ENCODE measurements at regions not wholly inside any gene's neighbourhood (a gene's known extent, or its start where the extent isn't known, plus 50 kb on each side); places are given as distances from the start of the nearest gene placed in this dataset.

DNA sequence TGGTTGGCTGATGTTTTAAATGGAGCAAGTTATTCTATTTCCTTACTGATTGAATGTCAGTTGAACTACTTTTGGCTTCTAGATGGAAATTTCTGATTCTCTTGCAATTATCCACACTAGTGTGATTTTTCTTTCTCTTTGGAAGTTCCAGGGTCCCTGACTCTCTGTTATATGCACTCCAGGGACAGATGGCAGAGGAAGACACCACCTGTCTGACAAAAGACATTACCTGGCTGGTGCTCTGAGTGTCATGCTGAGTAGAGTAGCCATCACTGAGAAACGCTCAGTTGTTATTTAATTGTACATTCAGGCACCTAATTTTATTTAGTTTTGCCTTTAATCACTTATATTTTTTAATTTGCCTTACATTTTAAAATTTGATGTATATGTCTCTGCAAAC lies 105.4 kb upstream of the TLL1 start:
- CTCF ChIA-PET: no interaction called here
- H3K27ac ChIP-seq (ENCODE audit: insufficient read depth in 1 of 2, low read depth in 1 of 2, low read length in 2 of 2, poor library complexity in 1 of 2, severe bottlenecking in 2 of 2): no peak overlapping the region
- no peaks in the 10 kb centered on the region for H3K36me3 ChIP-seq (ENCODE audit: control insufficient read depth in 4 of 4, insufficient read depth in 4 of 4, low read length in 3 of 4)
- DNase-seq: no peak
- no peaks in the 10 kb centered on the region for H3K27me3 ChIP-seq (replicated peaks in 2 of 5; ENCODE audit: control insufficient read depth in 4 of 5, insufficient read depth in 5 of 5, low read length in 4 of 5)
- no peaks in the 10 kb centered on the region for H3K9me3 ChIP-seq (ENCODE audit: control extremely low read depth in 1 of 5, control insufficient read depth in 4 of 5, insufficient read depth in 2 of 5, low read depth in 1 of 5, low read length in 4 of 5)
- no peaks in the 10 kb centered on the region for H3K4me1 ChIP-seq (ENCODE audit: control extremely low read depth in 1 of 4, control insufficient read depth in 4 of 4, insufficient read depth in 4 of 4, low read length in 3 of 4)
- peak overlapping the region in 1 of 7 experiments; percentile 40 for H3K4me3 ChIP-seq (ENCODE audit: control insufficient read depth in 1 of 7, extremely low read depth in 1 of 7, insufficient read depth in 4 of 7, low read depth in 2 of 7, low read length in 6 of 7)
- POLR2A ChIA-PET: no interaction called here
- WGBS (ENCODE audit: insufficient coverage): no CpG with 5 or more reads among the region's 1 CpG

GRCh38 chr4:165768281-165768680 lies 104.8 kb upstream of the TLL1 start:
- ChIA-PET CTCF (no interaction called here), POLR2A (interaction anchor here (0.6 kb wide), 1 partner anchor 128 kb away, joined by 3 read pairs; no protein-coding TSS in a partner anchor)
- H3K9me3 ChIP-seq (ENCODE audit: control extremely low read depth in 1 of 5, control insufficient read depth in 4 of 5, insufficient read depth in 2 of 5, low read depth in 1 of 5, low read length in 4 of 5): no peaks in the 10 kb centered on the region
- no peaks in the 10 kb centered on the region for H3K27me3 ChIP-seq (replicated peaks in 2 of 5; ENCODE audit: control insufficient read depth in 4 of 5, insufficient read depth in 5 of 5, low read length in 4 of 5)
- no peaks in the 10 kb centered on the region for H3K36me3 ChIP-seq (ENCODE audit: control insufficient read depth in 4 of 4, insufficient read depth in 4 of 4, low read length in 3 of 4)
- 90% methylated on average over 2 of the region's 3 CpGs for WGBS (ENCODE audit: insufficient coverage)
- no peak overlapping the region for H3K4me3 ChIP-seq (ENCODE audit: control insufficient read depth in 1 of 7, extremely low read depth in 1 of 7, insufficient read depth in 4 of 7, low read depth in 2 of 7, low read length in 6 of 7)
- no peak for DNase-seq
- H3K4me1 ChIP-seq (ENCODE audit: control extremely low read depth in 1 of 4, control insufficient read depth in 4 of 4, insufficient read depth in 4 of 4, low read length in 3 of 4): no peaks in the 10 kb centered on the region
- H3K27ac ChIP-seq (ENCODE audit: insufficient read depth in 1 of 2, low read depth in 1 of 2, low read length in 2 of 2, poor library complexity in 1 of 2, severe bottlenecking in 2 of 2): no peak overlapping the region

GRCh38 chr4:165774326-165774725 lies 98.7 kb upstream of the TLL1 start:
- no peaks in the 10 kb centered on the region for H3K36me3 ChIP-seq (ENCODE audit: control insufficient read depth in 4 of 4, insufficient read depth in 4 of 4, low read length in 3 of 4)
- H3K4me1 ChIP-seq (ENCODE audit: control extremely low read depth in 1 of 4, control insufficient read depth in 4 of 4, insufficient read depth in 4 of 4, low read length in 3 of 4): no peaks in the 10 kb centered on the region
- H3K4me3 ChIP-seq (ENCODE audit: control insufficient read depth in 1 of 7, extremely low read depth in 1 of 7, insufficient read depth in 4 of 7, low read depth in 2 of 7, low read length in 6 of 7): no peak overlapping the region
- no CpG with 5 or more reads among the region's 1 CpG for WGBS (ENCODE audit: insufficient coverage)
- CTCF ChIA-PET: no interaction called here
- no peaks in the 10 kb centered on the region for H3K9me3 ChIP-seq (ENCODE audit: control extremely low read depth in 1 of 5, control insufficient read depth in 4 of 5, insufficient read depth in 2 of 5, low read depth in 1 of 5, low read length in 4 of 5)
- no peaks in the 10 kb centered on the region for H3K27me3 ChIP-seq (replicated peaks in 2 of 5; ENCODE audit: control insufficient read depth in 4 of 5, insufficient read depth in 5 of 5, low read length in 4 of 5)
- POLR2A ChIA-PET: no interaction called here
- DNase-seq: no peak
- H3K27ac ChIP-seq (ENCODE audit: insufficient read depth in 1 of 2, low read depth in 1 of 2, low read length in 2 of 2, poor library complexity in 1 of 2, severe bottlenecking in 2 of 2): no peak overlapping the region

DNA sequence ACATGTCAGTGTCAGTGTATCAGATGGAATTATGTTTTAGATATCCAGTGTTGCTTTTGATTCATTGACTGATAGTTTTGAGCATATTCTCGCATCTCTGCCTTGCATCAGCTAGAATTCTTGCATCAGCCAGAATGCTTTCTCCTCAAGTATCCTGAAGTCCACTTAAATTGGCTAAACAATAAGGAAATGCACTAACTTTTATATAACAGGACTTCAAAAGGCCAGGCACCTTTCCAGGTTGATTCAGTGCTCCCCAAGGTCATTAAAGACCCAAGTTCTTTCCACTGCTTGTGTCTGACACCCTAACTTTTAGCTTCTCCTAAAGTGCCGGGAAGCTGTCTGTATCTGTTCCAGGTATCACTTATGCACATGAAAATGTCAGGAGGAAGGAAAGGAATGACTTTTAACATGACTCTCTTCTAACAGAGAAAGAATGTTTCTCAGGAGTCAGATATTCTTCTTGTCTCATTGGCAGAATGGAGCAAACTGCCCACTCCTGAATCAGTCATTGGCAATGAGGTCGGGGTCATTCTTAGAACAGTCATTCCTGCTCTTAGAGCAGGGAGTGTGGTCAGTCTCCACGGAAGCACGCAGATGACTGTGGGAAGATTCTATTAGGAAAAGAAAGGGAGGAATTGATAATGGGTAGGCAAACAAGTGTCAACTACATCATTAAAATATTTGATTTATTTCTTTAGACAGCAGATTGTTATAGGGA lies 92.9 kb upstream of the TLL1 start:
- ChIA-PET POLR2A (interaction anchor here (0.7 to 0.9 kb wide), 2 partner anchors 280 to 447 kb away, joined by 3 read pairs; no protein-coding TSS in a partner anchor), CTCF (interaction anchor here (0.8 kb wide), 1 partner anchor 15 kb away, joined by 4 read pairs; no protein-coding TSS in a partner anchor)
- H3K36me3 ChIP-seq (ENCODE audit: control insufficient read depth in 4 of 4, insufficient read depth in 4 of 4, low read length in 3 of 4): no peaks in the 10 kb centered on the region
- 100% methylated on average over 2 of the region's 5 CpGs for WGBS (ENCODE audit: insufficient coverage)
- no peaks in the 10 kb centered on the region for H3K27me3 ChIP-seq (replicated peaks in 2 of 5; ENCODE audit: control insufficient read depth in 4 of 5, insufficient read depth in 5 of 5, low read length in 4 of 5)
- DNase-seq: no peak
- H3K9me3 ChIP-seq (ENCODE audit: control extremely low read depth in 1 of 5, control insufficient read depth in 4 of 5, insufficient read depth in 2 of 5, low read depth in 1 of 5, low read length in 4 of 5): no peaks in the 10 kb centered on the region
- H3K4me1 ChIP-seq (ENCODE audit: control extremely low read depth in 1 of 4, control insufficient read depth in 4 of 4, insufficient read depth in 4 of 4, low read length in 3 of 4): no peaks in the 10 kb centered on the region
- H3K4me3 ChIP-seq (ENCODE audit: control insufficient read depth in 1 of 7, extremely low read depth in 1 of 7, insufficient read depth in 4 of 7, low read depth in 2 of 7, low read length in 6 of 7): no peak overlapping the region
- H3K27ac ChIP-seq (ENCODE audit: insufficient read depth in 1 of 2, low read depth in 1 of 2, low read length in 2 of 2, poor library complexity in 1 of 2, severe bottlenecking in 2 of 2): no peak overlapping the region

DNA sequence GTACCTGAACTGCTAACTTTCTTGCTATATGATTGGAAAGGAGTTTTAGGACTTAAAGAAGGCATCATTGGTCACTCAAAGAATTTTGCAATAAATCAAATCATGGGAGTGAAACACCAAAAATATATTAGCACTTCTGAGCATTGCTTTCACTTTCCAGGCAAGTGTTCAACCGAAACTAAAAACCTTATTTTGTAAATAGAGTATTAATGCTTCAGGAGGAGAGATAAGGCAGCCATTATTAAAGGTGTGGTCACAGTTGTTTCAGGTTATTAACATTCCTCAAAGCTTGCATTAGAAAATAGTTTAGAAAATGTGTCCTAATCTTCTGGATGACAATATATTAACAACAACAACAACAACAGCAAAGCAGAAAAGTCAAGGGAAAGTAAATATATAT lies 92.3 kb upstream of the TLL1 start:
- CTCF ChIA-PET: no interaction called here

GRCh38 chr4:165782623-165783022 lies 90.4 kb upstream of the TLL1 start:
- H3K4me1 ChIP-seq (ENCODE audit: control extremely low read depth in 1 of 4, control insufficient read depth in 4 of 4, insufficient read depth in 4 of 4, low read length in 3 of 4): no peaks in the 10 kb centered on the region
- peaks cover 0 to 3% (median 0%) of the 10 kb centered on the region in 5 experiments for H3K27me3 ChIP-seq (replicated peaks in 2 of 5; ENCODE audit: control insufficient read depth in 4 of 5, insufficient read depth in 5 of 5, low read length in 4 of 5)
- no peak for DNase-seq
- H3K36me3 ChIP-seq (ENCODE audit: control insufficient read depth in 4 of 4, insufficient read depth in 4 of 4, low read length in 3 of 4): no peaks in the 10 kb centered on the region
- no peak overlapping the region for H3K4me3 ChIP-seq (ENCODE audit: control insufficient read depth in 1 of 7, extremely low read depth in 1 of 7, insufficient read depth in 4 of 7, low read depth in 2 of 7, low read length in 6 of 7)
- no peaks in the 10 kb centered on the region for H3K9me3 ChIP-seq (ENCODE audit: control extremely low read depth in 1 of 5, control insufficient read depth in 4 of 5, insufficient read depth in 2 of 5, low read depth in 1 of 5, low read length in 4 of 5)
- POLR2A ChIA-PET: no interaction called here
- H3K27ac ChIP-seq (ENCODE audit: insufficient read depth in 1 of 2, low read depth in 1 of 2, low read length in 2 of 2, poor library complexity in 1 of 2, severe bottlenecking in 2 of 2): no peak overlapping the region
- CTCF ChIA-PET: no interaction called here

More for the DNA sequence above, 92.3 kb upstream of the TLL1 start:
- no CpG with 5 or more reads among the region's 1 CpG for WGBS (ENCODE audit: insufficient coverage)
- POLR2A ChIA-PET: interaction anchor here (0.7 kb wide), 1 partner anchor 281 kb away, joined by 3 read pairs; no protein-coding TSS in a partner anchor
- Histone ChIP-seq H3K27ac (ENCODE audit: insufficient read depth in 1 of 2, low read depth in 1 of 2, low read length in 2 of 2, poor library complexity in 1 of 2, severe bottlenecking in 2 of 2) (no peak overlapping the region), H3K4me1 (ENCODE audit: control extremely low read depth in 1 of 4, control insufficient read depth in 4 of 4, insufficient read depth in 4 of 4, low read length in 3 of 4) (no peaks in the 10 kb centered on the region), H3K9me3 (ENCODE audit: control extremely low read depth in 1 of 5, control insufficient read depth in 4 of 5, insufficient read depth in 2 of 5, low read depth in 1 of 5, low read length in 4 of 5) (no peaks in the 10 kb centered on the region), H3K27me3 (replicated peaks in 2 of 5; ENCODE audit: control insufficient read depth in 4 of 5, insufficient read depth in 5 of 5, low read length in 4 of 5) (no peaks in the 10 kb centered on the region), H3K36me3 (ENCODE audit: control insufficient read depth in 4 of 4, insufficient read depth in 4 of 4, low read length in 3 of 4) (no peaks in the 10 kb centered on the region), H3K4me3 (ENCODE audit: control insufficient read depth in 1 of 7, extremely low read depth in 1 of 7, insufficient read depth in 4 of 7, low read depth in 2 of 7, low read length in 6 of 7) (no peak overlapping the region)
- DNase-seq: no peak

DNA sequence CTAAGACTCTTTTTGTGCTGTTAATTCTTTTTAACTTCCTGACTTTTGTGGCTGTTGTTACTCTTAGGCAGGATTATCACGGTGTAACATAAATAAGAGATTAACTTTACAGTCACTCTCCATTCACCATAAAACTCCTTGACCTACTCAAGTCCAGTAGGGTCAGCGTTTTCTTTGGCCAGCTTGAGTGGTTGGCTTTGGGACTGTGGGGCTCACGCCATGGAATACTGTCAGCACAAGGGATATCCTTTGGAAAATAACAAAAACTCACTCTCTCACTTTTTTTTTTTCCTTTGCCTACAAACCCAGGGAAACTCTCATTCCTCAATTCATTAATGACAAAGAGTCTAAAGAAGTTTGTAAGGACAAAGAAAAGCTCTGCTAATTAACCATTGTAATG lies 89.4 kb upstream of the TLL1 start:
- POLR2A ChIA-PET: no interaction called here
- H3K27ac ChIP-seq (ENCODE audit: insufficient read depth in 1 of 2, low read depth in 1 of 2, low read length in 2 of 2, poor library complexity in 1 of 2, severe bottlenecking in 2 of 2): no peak overlapping the region
- CTCF ChIA-PET: interaction anchor here (0.7 kb wide), 1 partner anchor 60 kb away, joined by 3 read pairs; no protein-coding TSS in a partner anchor
- H3K27me3 ChIP-seq (replicated peaks in 2 of 5; ENCODE audit: control insufficient read depth in 4 of 5, insufficient read depth in 5 of 5, low read length in 4 of 5): peaks cover 0 to 3% (median 0%) of the 10 kb centered on the region in 5 experiments
- no peaks in the 10 kb centered on the region for H3K4me1 ChIP-seq (ENCODE audit: control extremely low read depth in 1 of 4, control insufficient read depth in 4 of 4, insufficient read depth in 4 of 4, low read length in 3 of 4)
- no peaks in the 10 kb centered on the region for H3K36me3 ChIP-seq (ENCODE audit: control insufficient read depth in 4 of 4, insufficient read depth in 4 of 4, low read length in 3 of 4)
- WGBS (ENCODE audit: insufficient coverage): no CpG with 5 or more reads among the region's 3 CpGs
- no peaks in the 10 kb centered on the region for H3K9me3 ChIP-seq (ENCODE audit: control extremely low read depth in 1 of 5, control insufficient read depth in 4 of 5, insufficient read depth in 2 of 5, low read depth in 1 of 5, low read length in 4 of 5)
- no peak overlapping the region for H3K4me3 ChIP-seq (ENCODE audit: control insufficient read depth in 1 of 7, extremely low read depth in 1 of 7, insufficient read depth in 4 of 7, low read depth in 2 of 7, low read length in 6 of 7)
- no peak for DNase-seq
